Panc1 (cell line): ENCODE measurements at regions not wholly inside any gene's neighbourhood (a gene's known extent, or its start where the extent isn't known, plus 50 kb on each side); places are given as distances from the start of the nearest gene placed in this dataset.
"Not testable (repeated sequence)": the region's sequence is repeated elsewhere in the genome, so short reads cannot be mapped to it uniquely, and the experiment has no call there.

Experiments used
- ATAC-seq: fragments of 200-7000 bp; cut with Tn5 transposase; 2 replicates; pipeline ENCODE4 v1.9.1; 2020; ENCODE audit warnings: mild to moderate bottlenecking, moderate library complexity
- BruUV-seq: library from RNA; stranded (reverse); fragments of 400-500 nt; replicated peaks from 2 replicates; lab custom pipeline; 2021; lab: Mats Ljungman, UMichigan
- CTCF ChIA-PET: fragments of 300-600 bp; sonication (Branson Sonifier 250); formaldehyde crosslinking; loops from one replicate; lab custom pipeline; 2022; ENCODE audit warnings: antibody characterized with exemption; lab: Charles Lee
- POLR2A ChIA-PET: fragments of 300-600 bp; sonication (Branson Sonifier 250); formaldehyde crosslinking; loops from one replicate; lab custom pipeline; 2022; ENCODE audit warnings: antibody characterized with exemption; lab: Charles Lee
- DNase-seq: peaks from one replicate; pipeline ENCODE4 v3.0.0-alpha.2; 2010; ENCODE audit warnings: low read depth, low spot score
- H3K27ac ChIP-seq: 2 replicates; pipeline ENCODE4 v1.5.1; 2011; ENCODE audit warnings: mild to moderate bottlenecking, low read length, inconsistent platforms
- H3K27me3 ChIP-seq: fragments of 200-500 bp; sonication (Bioruptor generic); 2 replicates; pipeline ENCODE4 v1.6.0; 2014; ENCODE audit warnings: low read length, inconsistent platforms; ENCODE audit not compliant: control insufficient read depth, insufficient read depth
- H3K36me3 ChIP-seq: fragments of 200-500 bp; sonication (Bioruptor generic); 2 replicates; pipeline ENCODE4 v1.5.1; 2014; ENCODE audit warnings: inconsistent platforms, mild to moderate bottlenecking, low read length, moderate library complexity; ENCODE audit not compliant: control insufficient read depth, insufficient read depth
- H3K4me1 ChIP-seq: 2 replicates; pipeline ENCODE4 v1.5.1; 2011; ENCODE audit warnings: inconsistent platforms, mild to moderate bottlenecking, low read length, moderate library complexity; ENCODE audit not compliant: control insufficient read depth, insufficient read depth
- H3K4me3 ChIP-seq, 2 experiments: 2 replicates each; pipeline ENCODE4 v1.5.1; 2011 to 2012; ENCODE audit warnings: low read depth in 2 of 2, low read length in 2 of 2, mild to moderate bottlenecking in 2 of 2, inconsistent platforms in 1 of 2, moderate library complexity in 1 of 2
- H3K9me3 ChIP-seq: fragments of 200-500 bp; sonication (Bioruptor generic); 2 replicates; pipeline ENCODE4 v1.5.1; 2014; ENCODE audit warnings: low read depth, mild to moderate bottlenecking, inconsistent platforms, low read length, moderate library complexity; ENCODE audit not compliant: control insufficient read depth, insufficient read depth
- POLR2AphosphoS5 ChIP-seq: IDR thresholded peaks from 2 replicates; pipeline ENCODE4 v1.6.1; 2012; ENCODE audit warnings: mild to moderate bottlenecking, low read depth, low read length, moderate library complexity
- SIN3A ChIP-seq: IDR thresholded peaks from 2 replicates; pipeline ENCODE4 v1.6.1; 2012; ENCODE audit warnings: low read depth, mild to moderate bottlenecking, low read length, moderate library complexity, borderline replicate concordance; ENCODE audit not compliant: insufficient read depth
- TCF7L2 ChIP-seq: IDR thresholded peaks from 2 replicates; pipeline ENCODE4 v1.6.1; 2011; ENCODE audit warnings: mild to moderate bottlenecking, low read depth, low read length, inconsistent platforms
- in situ Hi-C: cut with HindIII; loops from 2 replicates; pipeline ENCODE4 v1.10.0; 2016; ENCODE audit warnings: low sequenced_read_pairs, low pct_unique_long_range_greater_than_20kb
- intact Hi-C: fragments of 100-400 bp; cut with micrococcal nuclease; formaldehyde crosslinking; loops from one replicate; pipeline ENCODE4 v1.10.0; 2022; ENCODE audit not compliant: unreplicated experiment
- TF ChIP-seq, protein P1 (sequence below), 2 experiments: IDR thresholded peaks; 2 replicates each; pipeline ENCODE4 v1.6.1; 2011 to 2012; ENCODE audit warnings: low read depth in 2 of 2, control low read depth in 1 of 2, low read length in 1 of 2, mild to moderate bottlenecking in 1 of 2, moderate library complexity in 1 of 2; ENCODE audit not compliant: insufficient read depth in 1 of 2
- TF ChIP-seq, protein P2 (sequence below): fragments of 450-650 bp; IDR thresholded peaks from 2 replicates; pipeline ENCODE4 v1.5.1; 2017; ENCODE audit warnings: mild to moderate bottlenecking

DNA sequence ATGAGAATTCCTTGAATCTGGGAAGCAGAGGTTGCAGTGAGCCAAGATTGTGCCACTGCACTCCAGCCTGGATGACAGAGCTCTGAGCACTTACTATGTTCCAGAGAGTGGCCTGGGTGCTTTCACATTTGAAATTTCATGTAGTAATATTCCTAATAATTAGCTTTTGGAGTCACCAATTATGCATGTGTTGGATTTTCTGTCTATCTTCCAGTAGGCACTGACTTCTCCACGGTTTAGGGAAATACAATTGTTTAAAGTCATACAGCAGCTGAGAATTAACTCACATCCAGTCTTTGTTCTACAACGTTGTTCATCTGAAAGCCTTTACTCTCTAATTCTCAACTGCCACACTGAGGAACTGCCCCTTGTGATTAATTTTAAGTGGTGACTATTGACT is 150.2 kb downstream of the CSNK2A3 start:
- in situ Hi-C loops (no loop called here), intact Hi-C loops (no loop called here)
- ChIA-PET POLR2A (no interaction called here), CTCF (interaction anchor here (0.5 to 0.6 kb wide), 2 partner anchors 74 to 148 kb away, joined by 3 read pairs; no protein-coding TSS in a partner anchor)
- H3K36me3 ChIP-seq, result no peaks in the 10 kb centered on the region
- BruUV-seq, result no TSS peak
- ATAC-seq (no peak), DNase-seq (no peak)
- H3K4me3 ChIP-seq, result no peak overlapping the region
- no peaks in the 10 kb centered on the region for H3K4me1 ChIP-seq
- TF ChIP-seq, protein P1, sequence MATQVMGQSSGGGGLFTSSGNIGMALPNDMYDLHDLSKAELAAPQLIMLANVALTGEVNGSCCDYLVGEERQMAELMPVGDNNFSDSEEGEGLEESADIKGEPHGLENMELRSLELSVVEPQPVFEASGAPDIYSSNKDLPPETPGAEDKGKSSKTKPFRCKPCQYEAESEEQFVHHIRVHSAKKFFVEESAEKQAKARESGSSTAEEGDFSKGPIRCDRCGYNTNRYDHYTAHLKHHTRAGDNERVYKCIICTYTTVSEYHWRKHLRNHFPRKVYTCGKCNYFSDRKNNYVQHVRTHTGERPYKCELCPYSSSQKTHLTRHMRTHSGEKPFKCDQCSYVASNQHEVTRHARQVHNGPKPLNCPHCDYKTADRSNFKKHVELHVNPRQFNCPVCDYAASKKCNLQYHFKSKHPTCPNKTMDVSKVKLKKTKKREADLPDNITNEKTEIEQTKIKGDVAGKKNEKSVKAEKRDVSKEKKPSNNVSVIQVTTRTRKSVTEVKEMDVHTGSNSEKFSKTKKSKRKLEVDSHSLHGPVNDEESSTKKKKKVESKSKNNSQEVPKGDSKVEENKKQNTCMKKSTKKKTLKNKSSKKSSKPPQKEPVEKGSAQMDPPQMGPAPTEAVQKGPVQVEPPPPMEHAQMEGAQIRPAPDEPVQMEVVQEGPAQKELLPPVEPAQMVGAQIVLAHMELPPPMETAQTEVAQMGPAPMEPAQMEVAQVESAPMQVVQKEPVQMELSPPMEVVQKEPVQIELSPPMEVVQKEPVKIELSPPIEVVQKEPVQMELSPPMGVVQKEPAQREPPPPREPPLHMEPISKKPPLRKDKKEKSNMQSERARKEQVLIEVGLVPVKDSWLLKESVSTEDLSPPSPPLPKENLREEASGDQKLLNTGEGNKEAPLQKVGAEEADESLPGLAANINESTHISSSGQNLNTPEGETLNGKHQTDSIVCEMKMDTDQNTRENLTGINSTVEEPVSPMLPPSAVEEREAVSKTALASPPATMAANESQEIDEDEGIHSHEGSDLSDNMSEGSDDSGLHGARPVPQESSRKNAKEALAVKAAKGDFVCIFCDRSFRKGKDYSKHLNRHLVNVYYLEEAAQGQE (IDR thresholded peaks at IDR 0.05; ENCODE audit: insufficient read depth in 1 of 2, low read depth in 2 of 2, low read length in 1 of 2), result no peak
- TF ChIP-seq, protein P2, sequence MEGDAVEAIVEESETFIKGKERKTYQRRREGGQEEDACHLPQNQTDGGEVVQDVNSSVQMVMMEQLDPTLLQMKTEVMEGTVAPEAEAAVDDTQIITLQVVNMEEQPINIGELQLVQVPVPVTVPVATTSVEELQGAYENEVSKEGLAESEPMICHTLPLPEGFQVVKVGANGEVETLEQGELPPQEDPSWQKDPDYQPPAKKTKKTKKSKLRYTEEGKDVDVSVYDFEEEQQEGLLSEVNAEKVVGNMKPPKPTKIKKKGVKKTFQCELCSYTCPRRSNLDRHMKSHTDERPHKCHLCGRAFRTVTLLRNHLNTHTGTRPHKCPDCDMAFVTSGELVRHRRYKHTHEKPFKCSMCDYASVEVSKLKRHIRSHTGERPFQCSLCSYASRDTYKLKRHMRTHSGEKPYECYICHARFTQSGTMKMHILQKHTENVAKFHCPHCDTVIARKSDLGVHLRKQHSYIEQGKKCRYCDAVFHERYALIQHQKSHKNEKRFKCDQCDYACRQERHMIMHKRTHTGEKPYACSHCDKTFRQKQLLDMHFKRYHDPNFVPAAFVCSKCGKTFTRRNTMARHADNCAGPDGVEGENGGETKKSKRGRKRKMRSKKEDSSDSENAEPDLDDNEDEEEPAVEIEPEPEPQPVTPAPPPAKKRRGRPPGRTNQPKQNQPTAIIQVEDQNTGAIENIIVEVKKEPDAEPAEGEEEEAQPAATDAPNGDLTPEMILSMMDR, result no peak
- TF ChIP-seq TCF7L2, result no peak
- no peak for TF ChIP-seq SIN3A
- TF ChIP-seq POLR2AphosphoS5, result no peak
- peaks cover 20% of the 10 kb centered on the region for H3K27me3 ChIP-seq
- H3K27ac ChIP-seq, result no peak overlapping the region
- H3K9me3 ChIP-seq, result peaks cover 9% of the 10 kb centered on the region; the same call in 1 of the 2 replicates

DNA sequence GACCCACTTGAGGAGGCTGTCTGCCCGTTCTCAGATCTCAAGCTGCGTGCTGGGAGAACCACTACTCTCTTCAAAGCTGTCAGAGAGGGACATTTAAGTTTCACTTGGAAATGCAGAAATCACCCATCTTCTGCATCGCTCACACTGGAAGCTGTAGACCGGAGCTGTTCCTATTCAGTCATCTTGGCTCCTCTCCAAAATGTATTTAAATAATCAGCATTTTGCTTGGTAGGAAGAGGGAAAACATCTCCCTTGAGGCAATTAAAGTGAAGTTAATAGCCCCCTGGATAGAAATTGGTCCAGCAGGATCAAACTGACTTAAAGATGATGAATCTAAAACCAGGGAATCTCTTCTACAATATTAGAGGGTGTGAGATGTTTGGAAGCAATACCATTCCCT is 151.7 kb downstream of the CSNK2A3 start:
- BruUV-seq, POLR2A ChIA-PET, DNase-seq, H3K4me3 ChIP-seq, intact Hi-C loops, H3K9me3 ChIP-seq, in situ Hi-C loops, ATAC-seq, H3K4me1 ChIP-seq, H3K27ac ChIP-seq, H3K36me3 ChIP-seq, CTCF ChIA-PET: not testable (repeated sequence)
- H3K27me3 ChIP-seq, result peaks cover 13% of the 10 kb centered on the region

DNA sequence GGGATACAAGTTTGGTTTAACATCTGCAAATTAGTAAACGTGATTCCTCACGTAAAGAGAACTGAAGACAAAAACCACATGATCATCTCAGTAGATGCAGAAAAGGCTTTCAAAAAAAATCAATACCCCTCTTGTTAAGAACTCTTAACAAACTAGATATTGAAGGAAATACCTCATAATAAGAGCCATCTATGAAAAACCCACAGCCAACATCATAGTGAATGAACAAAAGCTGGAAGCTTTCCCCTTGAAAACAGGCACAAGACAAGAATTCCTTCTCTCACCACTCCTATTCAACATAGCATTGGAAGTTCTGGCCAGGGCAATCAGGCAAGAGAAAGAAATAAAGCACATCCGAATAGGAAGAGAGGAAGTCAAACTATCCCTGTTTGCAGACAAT is 160.5 kb downstream of the CSNK2A3 start:
- Histone ChIP-seq H3K4me3 (no peak overlapping the region), H3K27ac (no peak overlapping the region), H3K4me1 (no peaks in the 10 kb centered on the region), H3K27me3 (no peaks in the 10 kb centered on the region), H3K36me3 (no peaks in the 10 kb centered on the region), H3K9me3 (no peaks in the 10 kb centered on the region; the same call in 1 of the 2 replicates)
- DNase-seq (no peak), ATAC-seq (no peak)
- intact Hi-C loops, result no loop called here
- no peak for TF ChIP-seq SIN3A
- TF ChIP-seq, protein P1 (IDR thresholded peaks at IDR 0.05; ENCODE audit: insufficient read depth in 1 of 2, low read depth in 2 of 2, low read length in 1 of 2), result no peak
- TF ChIP-seq POLR2AphosphoS5, result no peak
- no peak for TF ChIP-seq TCF7L2
- TF ChIP-seq, protein P2, result no peak
- CTCF ChIA-PET, result no interaction called here
- POLR2A ChIA-PET, result interaction anchor here (0.7 kb wide), 2 partner anchors 468 to 924 kb away, joined by 3 to 4 read pairs; no protein-coding TSS in a partner anchor
- in situ Hi-C loops, result no loop called here
- BruUV-seq, result no TSS peak
